HCT116 (cell line): ENCODE measurements at regions not wholly inside any gene's neighbourhood (a gene's known extent, or its start where the extent isn't known, plus 50 kb on each side); places are given as distances from the start of the nearest gene placed in this dataset.

Experiments
- ATAC-seq: fragments of 200-7000 bp; cut with Tn5 transposase; 2 replicates; pipeline ENCODE4 v1.9.1; 2020; ENCODE audit warnings: mild to moderate bottlenecking, moderate library complexity
- BruUV-seq: library from RNA; stranded (reverse); fragments of 400-500 nt; replicated peaks from 2 replicates; lab custom pipeline; 2021; lab: Mats Ljungman, UMichigan
- CTCF ChIA-PET: fragments of 300-600 bp; sonication (Branson Sonifier 250); formaldehyde crosslinking; loops from one replicate; lab custom pipeline; 2021; ENCODE audit warnings: antibody characterized with exemption; lab: Charles Lee
- POLR2A ChIA-PET: fragments of 300-600, 350-600 bp; sonication (Branson Sonifier 250); formaldehyde crosslinking; loops from one replicate; lab custom pipeline; 2021; ENCODE audit warnings: antibody characterized with exemption; lab: Charles Lee
- RAD21 ChIA-PET, 2 experiments: fragments of 300-600 bp; sonication (Branson Sonifier 250); formaldehyde crosslinking; loops; one replicate each; lab custom pipeline; 2023; ENCODE audit warnings: low total read pairs in 2 of 2; ENCODE audit not compliant: uncharacterized antibody in 2 of 2, unreplicated experiment in 2 of 2, low non-redundant PET in 1 of 2; lab: Charles Lee
- DNase-seq: peaks from one replicate; pipeline ENCODE4 v3.0.0-alpha.2; 2010; ENCODE audit warnings: low read depth, low spot score
- H2AFZ ChIP-seq: fragments of 200-600 bp; shearing (Covaris generic), sonication (generic); 2 replicates; pipeline ENCODE4 v1.6.1; 2017; ENCODE audit warnings: low read depth, mixed run types, mixed read lengths, antibody characterized with exemption, low read length; ENCODE audit not compliant: poor library complexity, severe bottlenecking
- H3K27ac ChIP-seq: 2 replicates; pipeline ENCODE4 v1.5.1; 2012; ENCODE audit warnings: low read depth, low read length
- H3K27me3 ChIP-seq: fragments of 200-600 bp; sonication (generic); 2 replicates; pipeline ENCODE4 v1.6.1; 2016; ENCODE audit warnings: mixed run types, low read length, mixed read lengths; ENCODE audit not compliant: insufficient read depth
- H3K36me3 ChIP-seq, 2 experiments: fragments of 200-500 bp in 1 of 2; fragments of 200-600 bp in 1 of 2; sonication (Bioruptor generic) in 1 of 2; sonication (generic) in 1 of 2; 2 replicates each; pipeline versions ENCODE4 v1.5.1 to v1.6.1; 2014 to 2016; ENCODE audit warnings: low read length in 2 of 2, inconsistent platforms in 1 of 2, mixed read lengths in 1 of 2, mixed run types in 1 of 2; ENCODE audit not compliant: insufficient read depth in 2 of 2, control insufficient read depth in 1 of 2
- H3K4me1 ChIP-seq, 2 experiments: fragments of 200-600 bp in 1 of 2; sonication (generic) in 1 of 2; 2 replicates each; pipeline versions ENCODE4 v1.5.1 to v1.6.1; 2012 to 2017; ENCODE audit warnings: low read length in 2 of 2, inconsistent platforms in 1 of 2, mild to moderate bottlenecking in 1 of 2, mixed read lengths in 1 of 2, mixed run types in 1 of 2, moderate library complexity in 1 of 2; ENCODE audit not compliant: insufficient read depth in 2 of 2, control insufficient read depth in 1 of 2
- H3K4me2 ChIP-seq: fragments of 200-600 bp; sonication (generic); 2 replicates; pipeline ENCODE4 v1.6.1; 2017; ENCODE audit warnings: mixed run types, low read length, mixed read lengths
- H3K4me3 ChIP-seq, 2 experiments: fragments of 200-600 bp in 1 of 2; sonication (generic) in 1 of 2; replicated peaks in 1 of 2; 2 replicates each; pipeline ENCODE4 v1.5.1; 2011 to 2016; ENCODE audit warnings: low read length in 2 of 2, control low read depth in 1 of 2, low read depth in 1 of 2, mild to moderate bottlenecking in 1 of 2, mixed read lengths in 1 of 2, mixed run types in 1 of 2
- H3K79me2 ChIP-seq: fragments of 200-600 bp; sonication (generic); 2 replicates; pipeline ENCODE4 v1.6.1; 2017; ENCODE audit warnings: mild to moderate bottlenecking, mixed run types, low read length, moderate library complexity, mixed read lengths; ENCODE audit not compliant: insufficient read depth
- H3K9ac ChIP-seq: fragments of 200-600 bp; sonication (generic); 2 replicates; pipeline ENCODE4 v1.6.1; 2016; ENCODE audit warnings: low read length, mixed read lengths
- H3K9me2 ChIP-seq: fragments of 200-600 bp; sonication (generic), shearing (Covaris generic); 2 replicates; pipeline ENCODE4 v1.6.1; 2017; ENCODE audit warnings: mixed run types, mild to moderate bottlenecking, moderate library complexity; ENCODE audit not compliant: insufficient read depth
- H3K9me3 ChIP-seq, 2 experiments: fragments of 200-500 bp in 1 of 2; fragments of 200-600 bp in 1 of 2; sonication (Bioruptor generic) in 1 of 2; sonication (generic) in 1 of 2; 2 replicates each; pipeline ENCODE4 v1.6.1; 2014 to 2017; ENCODE audit warnings: low read length in 2 of 2, mixed read lengths in 2 of 2, inconsistent platforms in 1 of 2, low read depth in 1 of 2, mild to moderate bottlenecking in 1 of 2, mixed run types in 1 of 2, moderate library complexity in 1 of 2; ENCODE audit not compliant: control insufficient read depth in 1 of 2, insufficient read depth in 1 of 2
- H4K20me1 ChIP-seq: fragments of 200-600 bp; sonication (generic), shearing (Covaris generic); 2 replicates; pipeline ENCODE4 v1.6.1; 2017; ENCODE audit warnings: mixed run types, mild to moderate bottlenecking, moderate library complexity; ENCODE audit not compliant: insufficient read depth
- CTCF ChIP-seq, 3 experiments: fragments of 200-600 bp in 1 of 3; sonication (generic) in 1 of 3; IDR thresholded peaks in 2 of 3; conservative IDR thresholded peaks in 1 of 3; 2 replicates each; pipeline ENCODE4 v1.5.1; 2012 to 2017; ENCODE audit warnings: low read depth in 2 of 3, low read length in 2 of 3, antibody characterized with exemption in 1 of 3, borderline replicate concordance in 1 of 3, control low read depth in 1 of 3, mild to moderate bottlenecking in 1 of 3, mixed read lengths in 1 of 3, mixed run types in 1 of 3, moderate library complexity in 1 of 3; ENCODE audit not compliant: insufficient read depth in 1 of 3
- EGR1 ChIP-seq: IDR thresholded peaks from 2 replicates; pipeline ENCODE4 v1.6.1; 2012; ENCODE audit warnings: low read depth
- ELF1 ChIP-seq: IDR thresholded peaks from 2 replicates; pipeline ENCODE4 v1.6.1; 2012; ENCODE audit warnings: low read depth, borderline replicate concordance
- EZH2phosphoT487 ChIP-seq: fragments of 200-600 bp; IDR thresholded peaks from 2 replicates; pipeline ENCODE4 v1.6.1; 2018; ENCODE audit warnings: antibody characterized with exemption, borderline replicate concordance
- FOSL1 ChIP-seq: IDR thresholded peaks from 2 replicates; pipeline ENCODE4 v1.6.1; 2012; ENCODE audit warnings: low read depth
- JUND ChIP-seq: IDR thresholded peaks from 2 replicates; pipeline ENCODE4 v1.6.1; 2012
- MAX ChIP-seq: IDR thresholded peaks from 2 replicates; pipeline ENCODE4 v1.6.1; 2012
- POLR2A ChIP-seq: IDR thresholded peaks from 2 replicates; pipeline ENCODE4 v1.7.0; 2011; ENCODE audit warnings: borderline replicate concordance; ENCODE audit not compliant: insufficient read depth, insufficient read length; ENCODE audit errors: extremely low read depth
- POLR2AphosphoS5 ChIP-seq: IDR thresholded peaks from 2 replicates; pipeline ENCODE4 v1.6.1; 2011; ENCODE audit warnings: mild to moderate bottlenecking, low read depth, low read length, moderate library complexity
- RAD21 ChIP-seq: IDR thresholded peaks from 2 replicates; pipeline ENCODE4 v1.6.1; 2012; ENCODE audit warnings: low read depth, mild to moderate bottlenecking
- SIN3A ChIP-seq: IDR thresholded peaks from 2 replicates; pipeline ENCODE4 v1.6.1; 2012; ENCODE audit warnings: low read depth
- SP1 ChIP-seq: IDR thresholded peaks from 2 replicates; pipeline ENCODE4 v1.6.1; 2012; ENCODE audit warnings: low read depth
- SRF ChIP-seq: IDR thresholded peaks from 2 replicates; pipeline ENCODE4 v1.6.1; 2012; ENCODE audit warnings: low read depth
- ZFX ChIP-seq: fragments of 450-650 bp; IDR thresholded peaks from 2 replicates; pipeline ENCODE4 v1.6.1; 2017
- ZNF274 ChIP-seq: fragments of 200-500 bp; sonication (Bioruptor generic); IDR thresholded peaks from 2 replicates; pipeline ENCODE4 v1.6.1; 2014; ENCODE audit warnings: mild to moderate bottlenecking, low read depth, low read length, inconsistent platforms
- intact Hi-C: fragments of 100-400 bp; cut with micrococcal nuclease; formaldehyde crosslinking; loops from 2 replicates; pipeline ENCODE4 v1.10.0; 2022
- TF ChIP-seq, protein P1 (sequence below): IDR thresholded peaks from 2 replicates; pipeline ENCODE4 v1.6.1; 2012
- TF ChIP-seq, protein P2 (sequence below): IDR thresholded peaks from 2 replicates; pipeline ENCODE4 v1.6.1; 2012; ENCODE audit warnings: low read depth

GRCh38 chr12:66902020-66902419, 223.1 kb upstream of the GRIP1 start:
- Histone ChIP-seq H3K9ac (no peak overlapping the region), H3K9me3 (no peaks in the 10 kb centered on the region), H2AFZ (no peak overlapping the region), H3K4me3 (no peak overlapping the region), H3K79me2 (no peaks in the 10 kb centered on the region), H3K36me3 (no peaks in the 10 kb centered on the region), H3K9me2 (no peaks in the 10 kb centered on the region), H3K27me3 (peaks cover 39% of the 10 kb centered on the region), H3K27ac (no peak overlapping the region), H4K20me1 (no peaks in the 10 kb centered on the region), H3K4me2 (no peak overlapping the region), H3K4me1 (no peaks in the 10 kb centered on the region)
- ChIA-PET RAD21 (no interaction called here), CTCF (no interaction called here), POLR2A (no interaction called here)
- ATAC-seq (no peak), DNase-seq (no peak)
- intact Hi-C loops = no loop called here
- TF ChIP-seq SRF (no peak), ELF1 (no peak), MAX (no peak), RAD21 (no peak), ZFX (no peak), SIN3A (no peak), EZH2phosphoT487 (no peak), ZNF274 (no peak), SP1 (no peak), POLR2A (no peak), JUND (no peak), CTCF (IDR thresholded peaks at IDR 0.05 in 2 of 3, conservative IDR thresholded peaks at IDR 0.05 in 1 of 3; ENCODE audit: borderline replicate concordance in 1 of 3, insufficient read depth in 1 of 3, low read depth in 2 of 3, low read length in 2 of 3) (no peak), EGR1 (no peak), FOSL1 (no peak), POLR2AphosphoS5 (no peak)
- TF ChIP-seq, protein P1, sequence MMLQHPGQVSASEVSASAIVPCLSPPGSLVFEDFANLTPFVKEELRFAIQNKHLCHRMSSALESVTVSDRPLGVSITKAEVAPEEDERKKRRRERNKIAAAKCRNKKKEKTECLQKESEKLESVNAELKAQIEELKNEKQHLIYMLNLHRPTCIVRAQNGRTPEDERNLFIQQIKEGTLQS = no peak
- TF ChIP-seq, protein P2, sequence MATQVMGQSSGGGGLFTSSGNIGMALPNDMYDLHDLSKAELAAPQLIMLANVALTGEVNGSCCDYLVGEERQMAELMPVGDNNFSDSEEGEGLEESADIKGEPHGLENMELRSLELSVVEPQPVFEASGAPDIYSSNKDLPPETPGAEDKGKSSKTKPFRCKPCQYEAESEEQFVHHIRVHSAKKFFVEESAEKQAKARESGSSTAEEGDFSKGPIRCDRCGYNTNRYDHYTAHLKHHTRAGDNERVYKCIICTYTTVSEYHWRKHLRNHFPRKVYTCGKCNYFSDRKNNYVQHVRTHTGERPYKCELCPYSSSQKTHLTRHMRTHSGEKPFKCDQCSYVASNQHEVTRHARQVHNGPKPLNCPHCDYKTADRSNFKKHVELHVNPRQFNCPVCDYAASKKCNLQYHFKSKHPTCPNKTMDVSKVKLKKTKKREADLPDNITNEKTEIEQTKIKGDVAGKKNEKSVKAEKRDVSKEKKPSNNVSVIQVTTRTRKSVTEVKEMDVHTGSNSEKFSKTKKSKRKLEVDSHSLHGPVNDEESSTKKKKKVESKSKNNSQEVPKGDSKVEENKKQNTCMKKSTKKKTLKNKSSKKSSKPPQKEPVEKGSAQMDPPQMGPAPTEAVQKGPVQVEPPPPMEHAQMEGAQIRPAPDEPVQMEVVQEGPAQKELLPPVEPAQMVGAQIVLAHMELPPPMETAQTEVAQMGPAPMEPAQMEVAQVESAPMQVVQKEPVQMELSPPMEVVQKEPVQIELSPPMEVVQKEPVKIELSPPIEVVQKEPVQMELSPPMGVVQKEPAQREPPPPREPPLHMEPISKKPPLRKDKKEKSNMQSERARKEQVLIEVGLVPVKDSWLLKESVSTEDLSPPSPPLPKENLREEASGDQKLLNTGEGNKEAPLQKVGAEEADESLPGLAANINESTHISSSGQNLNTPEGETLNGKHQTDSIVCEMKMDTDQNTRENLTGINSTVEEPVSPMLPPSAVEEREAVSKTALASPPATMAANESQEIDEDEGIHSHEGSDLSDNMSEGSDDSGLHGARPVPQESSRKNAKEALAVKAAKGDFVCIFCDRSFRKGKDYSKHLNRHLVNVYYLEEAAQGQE = no peak
- BruUV-seq = no TSS peak
